HL-60 (cell line): ENCODE measurements at regions not wholly inside any gene's neighbourhood (a gene's known extent, or its start where the extent isn't known, plus 50 kb on each side); places are given as distances from the start of the nearest gene placed in this dataset.

ENCODE experiments used
- GABPA ChIP-seq: IDR thresholded peaks from 2 replicates; pipeline ENCODE4 v1.6.1; 2012; ENCODE audit warnings: low read depth
- SPI1 ChIP-seq: IDR thresholded peaks from 2 replicates; pipeline ENCODE4 v1.6.1; 2012; ENCODE audit warnings: low read depth, mild to moderate bottlenecking, borderline replicate concordance
- TF ChIP-seq, protein P1 (sequence below): IDR thresholded peaks from one replicate; pipeline ENCODE4 v1.5.1; 2011; ENCODE audit warnings: low read length, control low read depth, inconsistent platforms; ENCODE audit not compliant: insufficient read depth

DNA sequence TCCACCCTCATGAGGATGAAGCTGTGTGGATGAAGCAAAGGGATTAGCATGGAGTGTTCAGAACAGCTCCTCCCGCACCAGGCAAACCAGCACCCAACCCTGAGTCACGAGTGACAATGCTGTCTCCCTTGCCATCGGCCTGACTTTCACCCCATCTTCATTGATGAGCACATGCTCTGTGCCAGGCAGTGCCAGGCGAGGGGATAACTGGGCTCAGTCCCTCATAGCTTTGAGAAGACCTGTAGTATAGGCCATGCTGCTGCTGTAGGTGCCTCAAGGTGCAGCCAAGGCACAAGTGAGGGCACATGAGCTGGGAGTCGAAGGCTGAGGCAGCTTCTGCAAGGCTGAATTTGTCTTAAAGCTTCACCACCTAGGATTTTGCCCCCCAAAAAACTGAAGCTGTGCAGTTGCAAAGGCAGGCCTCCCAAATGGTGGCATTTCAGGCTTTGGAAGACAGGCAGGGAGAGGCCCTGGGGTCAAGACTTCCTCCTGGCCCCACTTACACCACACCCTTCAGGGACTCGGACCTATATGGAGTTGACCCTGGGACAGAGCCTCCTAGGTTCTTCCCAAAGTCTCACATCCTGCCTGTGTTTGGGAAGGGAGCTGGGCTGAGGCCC, 54.2 kb upstream of the GDF10 start:
- TF ChIP-seq GABPA (no peak), SPI1 (no peak)
- TF ChIP-seq, protein P1, sequence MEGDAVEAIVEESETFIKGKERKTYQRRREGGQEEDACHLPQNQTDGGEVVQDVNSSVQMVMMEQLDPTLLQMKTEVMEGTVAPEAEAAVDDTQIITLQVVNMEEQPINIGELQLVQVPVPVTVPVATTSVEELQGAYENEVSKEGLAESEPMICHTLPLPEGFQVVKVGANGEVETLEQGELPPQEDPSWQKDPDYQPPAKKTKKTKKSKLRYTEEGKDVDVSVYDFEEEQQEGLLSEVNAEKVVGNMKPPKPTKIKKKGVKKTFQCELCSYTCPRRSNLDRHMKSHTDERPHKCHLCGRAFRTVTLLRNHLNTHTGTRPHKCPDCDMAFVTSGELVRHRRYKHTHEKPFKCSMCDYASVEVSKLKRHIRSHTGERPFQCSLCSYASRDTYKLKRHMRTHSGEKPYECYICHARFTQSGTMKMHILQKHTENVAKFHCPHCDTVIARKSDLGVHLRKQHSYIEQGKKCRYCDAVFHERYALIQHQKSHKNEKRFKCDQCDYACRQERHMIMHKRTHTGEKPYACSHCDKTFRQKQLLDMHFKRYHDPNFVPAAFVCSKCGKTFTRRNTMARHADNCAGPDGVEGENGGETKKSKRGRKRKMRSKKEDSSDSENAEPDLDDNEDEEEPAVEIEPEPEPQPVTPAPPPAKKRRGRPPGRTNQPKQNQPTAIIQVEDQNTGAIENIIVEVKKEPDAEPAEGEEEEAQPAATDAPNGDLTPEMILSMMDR, result no peak
